HG03378 (cell line): ENCODE measurements at regions not wholly inside any gene's neighbourhood (a gene's known extent, or its start where the extent isn't known, plus 50 kb on each side); places are given as distances from the start of the nearest gene placed in this dataset.
"Not testable (repeated sequence)": the region's sequence is repeated elsewhere in the genome, so short reads cannot be mapped to it uniquely, and the experiment has no call there.

Experiments
- ATAC-seq: cut with Tn5 transposase; IDR thresholded peaks from one replicate; pipeline ENCODE4 v1.9.1; 2021; ENCODE audit warnings: mild to moderate bottlenecking, moderate library complexity; ENCODE audit not compliant: unreplicated experiment

DNA sequence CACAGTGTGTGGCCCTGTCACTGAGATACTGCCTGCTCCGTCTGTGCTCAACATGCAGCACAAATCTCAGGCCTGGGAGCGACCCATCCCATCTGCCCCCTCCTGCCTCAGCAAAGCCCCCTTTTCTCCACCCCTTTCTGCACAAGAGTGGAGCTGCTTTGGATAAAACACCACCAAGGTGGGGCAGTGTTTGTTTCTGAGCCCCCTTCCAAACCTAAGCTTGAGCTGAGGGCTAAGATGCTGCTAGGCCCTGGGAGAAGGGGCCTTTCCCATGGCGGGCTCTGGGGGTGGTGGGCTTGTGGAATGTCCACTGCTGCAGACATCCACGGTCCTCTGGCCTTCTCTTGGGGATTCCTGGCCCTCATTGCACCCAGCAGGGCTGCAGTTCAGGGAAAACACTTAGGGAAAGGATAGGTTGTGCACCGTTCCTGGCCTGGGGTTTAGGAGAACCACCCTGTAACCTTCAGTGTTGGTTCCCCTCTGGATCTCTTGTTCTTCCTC, 594.1 kb downstream of the TBC1D22A start:
- no peak for ATAC-seq

DNA sequence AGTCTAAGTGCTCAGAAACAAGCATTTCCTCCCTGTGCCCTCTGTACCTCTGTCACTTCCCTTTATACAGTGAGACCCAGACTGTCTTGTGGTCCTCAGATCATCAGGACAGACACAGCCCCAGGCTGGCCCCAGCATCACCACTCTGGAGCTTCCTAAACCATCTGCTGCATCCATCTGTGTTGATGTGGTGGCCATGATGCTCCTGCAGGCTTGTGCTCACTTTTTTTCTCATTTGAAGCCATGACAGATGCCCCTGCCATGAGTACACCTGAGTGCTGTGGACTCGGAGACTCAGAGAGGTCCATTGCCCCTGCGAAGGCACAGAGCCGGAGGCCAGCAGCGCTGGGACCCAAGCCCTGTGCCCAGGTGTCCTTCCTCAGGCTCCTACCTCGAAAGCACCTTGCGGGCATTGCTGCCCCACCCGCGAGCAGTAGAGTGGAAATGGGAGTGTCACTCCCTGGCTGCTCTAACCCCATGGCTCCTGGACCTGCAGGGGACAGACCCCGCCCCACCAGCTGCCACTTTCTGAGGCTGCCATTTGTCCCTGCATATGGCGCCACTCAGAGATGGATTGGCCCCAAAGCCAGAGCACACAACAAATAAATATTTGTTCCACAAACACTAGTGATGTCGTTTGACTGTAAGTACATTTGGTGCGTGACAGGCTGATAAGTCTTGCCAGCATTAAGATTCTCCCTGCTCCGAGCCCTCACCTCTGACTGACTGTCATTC, 593.5 kb downstream of the TBC1D22A start:
- ATAC-seq: no peak

DNA sequence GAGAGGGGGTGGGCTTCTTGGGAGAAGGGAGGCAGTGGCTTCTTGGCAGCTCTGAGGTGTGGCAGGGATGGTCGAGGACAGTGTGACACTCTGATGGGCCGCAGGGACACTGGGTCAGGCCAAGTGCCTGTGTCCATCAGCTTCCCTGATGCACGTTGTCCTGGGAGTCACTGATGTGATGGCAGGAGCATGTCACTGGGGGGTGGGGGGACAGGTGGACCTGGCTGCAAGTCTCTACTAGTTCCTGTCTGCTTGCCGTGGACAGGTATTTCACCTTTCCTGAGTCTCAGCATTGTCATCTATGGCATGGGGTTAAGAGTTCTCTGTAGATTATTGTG, 592.9 kb downstream of the TBC1D22A start:
- ATAC-seq: no peak

DNA sequence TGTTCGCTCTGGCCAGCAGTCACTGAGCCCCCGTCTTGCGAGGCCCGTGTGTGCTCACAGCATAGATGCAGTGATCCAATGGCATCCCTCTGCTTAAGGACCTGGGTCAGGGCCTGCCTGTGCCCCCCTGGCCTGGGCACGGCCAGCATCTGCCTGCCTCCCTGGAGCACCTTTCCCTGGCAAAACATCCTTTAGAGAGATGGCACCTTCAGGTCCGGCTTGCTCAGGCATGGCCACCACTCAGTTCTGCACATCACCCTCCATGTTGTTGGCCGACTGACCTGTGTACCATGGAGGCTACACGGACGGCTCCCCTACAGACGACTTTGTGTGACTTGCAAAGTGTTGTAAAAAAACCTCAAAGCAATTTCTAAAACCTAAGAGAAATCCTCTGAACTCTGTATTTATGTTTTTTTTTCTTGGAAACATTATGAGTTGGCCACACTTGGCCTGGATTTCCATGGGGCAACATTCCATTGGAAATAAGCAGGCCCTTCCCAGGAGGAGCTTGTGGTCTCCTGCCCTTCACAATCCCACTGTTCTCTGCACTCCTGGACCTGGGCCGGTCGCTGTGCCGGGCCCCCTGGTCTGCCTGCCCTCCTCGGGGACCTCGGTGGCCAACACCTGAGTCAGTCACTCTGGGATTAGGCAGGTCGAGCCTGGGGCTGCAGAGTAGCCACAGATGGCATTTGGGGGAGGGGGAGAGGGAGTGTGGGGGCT, 592.4 kb downstream of the TBC1D22A start:
- ATAC-seq: no peak

DNA sequence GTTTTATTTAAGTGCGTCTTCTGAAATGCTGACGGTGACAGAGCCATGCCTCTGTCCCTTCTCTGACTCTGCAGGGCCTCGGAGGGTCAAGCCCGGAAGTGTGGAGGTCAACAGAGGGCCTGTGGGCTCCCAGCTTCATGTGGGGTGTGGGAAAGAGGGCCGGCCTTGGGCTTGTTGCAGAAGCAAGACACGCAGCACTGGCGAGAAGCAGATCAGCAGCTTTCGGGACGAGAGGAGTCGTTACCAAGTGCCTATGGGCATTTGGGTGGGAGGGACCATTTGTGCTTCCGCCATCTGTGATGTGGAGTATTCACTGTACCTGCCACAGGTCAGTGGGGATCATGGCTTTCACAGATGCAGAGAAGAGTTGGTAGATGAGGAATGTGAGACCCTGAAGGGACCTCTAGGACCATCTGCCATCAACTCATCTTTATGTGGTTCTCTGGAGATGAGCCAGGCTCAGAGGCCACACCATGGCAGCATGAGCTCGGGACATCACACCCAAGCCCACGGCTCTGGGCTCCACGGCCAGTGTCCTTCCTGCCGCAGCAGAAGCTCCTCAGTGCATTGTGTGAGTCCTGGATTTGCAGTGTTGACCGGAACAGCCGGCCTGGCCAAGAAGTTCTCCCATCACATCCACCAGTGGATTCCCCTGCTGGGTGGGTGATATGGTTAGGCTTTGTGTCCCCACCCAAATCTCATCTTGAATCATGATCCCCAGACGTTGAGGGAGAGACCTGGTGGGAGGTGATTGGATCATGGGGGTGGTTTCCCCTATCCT, 590.7 kb downstream of the TBC1D22A start:
- no peak for ATAC-seq

DNA sequence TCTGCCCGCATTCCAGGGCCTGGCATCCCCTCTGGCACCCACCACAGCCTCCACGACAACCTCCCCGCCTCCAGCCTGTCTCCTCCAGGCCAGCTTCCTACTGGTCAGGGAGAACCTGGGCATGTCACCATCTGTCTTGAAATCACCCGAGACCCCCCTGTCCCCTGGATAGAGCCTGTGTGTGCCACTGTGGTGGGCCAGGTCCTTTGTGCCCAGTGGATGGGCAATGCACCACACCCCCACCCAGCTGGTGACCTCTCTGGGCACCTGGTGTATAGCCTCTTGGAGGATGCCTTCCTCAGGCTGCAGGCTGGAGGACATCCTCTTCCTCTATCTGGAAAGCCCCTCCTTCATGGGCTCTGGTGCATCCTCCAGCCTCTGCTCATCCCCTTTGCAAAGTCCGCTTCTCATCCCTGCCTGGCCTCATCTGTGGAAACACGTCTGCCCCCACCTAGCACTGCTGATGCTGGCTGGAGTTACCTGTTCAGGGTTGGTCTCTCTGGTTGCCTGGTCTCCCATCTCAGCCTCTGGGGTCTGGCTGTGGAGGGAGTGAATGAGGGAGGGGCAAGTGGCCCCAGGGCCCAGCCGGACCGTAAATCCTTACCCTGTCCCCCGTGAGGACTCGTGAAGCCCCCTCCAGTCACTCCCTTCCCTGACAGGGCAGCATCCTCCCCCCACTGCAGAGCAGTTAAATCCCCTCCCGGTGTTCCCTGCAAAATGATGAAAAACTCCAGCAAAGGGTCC, 589.6 kb downstream of the TBC1D22A start:
- no peak for ATAC-seq

DNA sequence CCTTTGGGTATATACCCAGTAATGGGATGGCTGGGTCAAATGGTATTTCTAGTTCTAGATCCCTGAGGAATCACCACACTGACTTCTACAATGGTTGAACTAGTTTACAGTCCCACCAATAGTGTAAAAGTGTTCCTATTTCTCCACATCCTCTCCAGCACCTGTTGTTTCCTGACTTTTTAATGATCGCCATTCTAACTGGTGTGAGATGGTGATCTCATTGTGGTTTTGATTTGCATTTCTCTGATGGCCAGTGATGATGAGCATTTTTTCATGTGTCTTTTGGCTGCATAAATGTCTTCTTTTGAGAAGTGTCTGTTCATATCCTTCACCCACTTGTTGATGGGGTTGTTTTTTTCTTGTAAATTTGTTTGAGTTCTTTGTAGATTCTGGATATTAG, 583.8 kb downstream of the TBC1D22A start:
- ATAC-seq: not testable (repeated sequence)

DNA sequence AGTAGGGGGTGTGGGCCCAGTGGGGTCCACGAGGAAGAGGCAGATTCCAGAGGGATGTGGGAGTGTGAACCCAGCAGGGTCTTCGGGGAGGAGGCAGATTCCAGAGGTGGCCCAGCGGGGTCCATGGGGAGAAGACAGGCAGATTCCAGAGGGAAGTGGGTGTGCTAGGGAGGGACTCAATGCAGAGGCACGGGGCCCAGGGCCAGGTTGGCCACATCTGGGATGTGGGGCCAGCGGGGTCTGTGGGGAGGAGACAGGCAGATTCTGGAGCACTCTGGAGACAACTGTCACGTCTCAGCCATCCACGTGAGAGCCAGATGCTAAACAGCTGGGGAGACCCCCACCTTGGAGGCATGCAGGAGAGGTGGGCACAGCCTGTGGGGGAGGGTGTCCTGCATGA, 582.6 kb downstream of the TBC1D22A start:
- ATAC-seq: no peak

DNA sequence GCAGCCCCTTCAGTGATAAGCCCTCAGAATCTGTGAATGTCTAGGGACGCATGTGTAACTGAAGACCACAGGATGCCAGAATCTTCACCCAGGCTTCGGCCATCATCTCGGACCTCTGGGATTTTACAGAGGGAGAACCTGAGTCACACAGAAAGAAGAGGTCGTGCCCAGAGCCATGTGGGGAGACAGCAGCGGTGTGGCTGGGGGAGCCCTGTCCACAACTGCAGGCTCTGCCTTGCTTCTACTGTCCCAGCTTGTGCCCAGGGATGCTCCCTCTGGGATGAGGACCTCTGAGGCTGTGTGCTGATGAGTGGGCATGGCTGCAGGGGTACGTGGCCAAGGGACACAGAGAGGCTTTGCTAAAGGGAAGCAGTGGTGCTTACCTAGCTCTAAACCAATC, 582.0 kb downstream of the TBC1D22A start:
- ATAC-seq: no peak

DNA sequence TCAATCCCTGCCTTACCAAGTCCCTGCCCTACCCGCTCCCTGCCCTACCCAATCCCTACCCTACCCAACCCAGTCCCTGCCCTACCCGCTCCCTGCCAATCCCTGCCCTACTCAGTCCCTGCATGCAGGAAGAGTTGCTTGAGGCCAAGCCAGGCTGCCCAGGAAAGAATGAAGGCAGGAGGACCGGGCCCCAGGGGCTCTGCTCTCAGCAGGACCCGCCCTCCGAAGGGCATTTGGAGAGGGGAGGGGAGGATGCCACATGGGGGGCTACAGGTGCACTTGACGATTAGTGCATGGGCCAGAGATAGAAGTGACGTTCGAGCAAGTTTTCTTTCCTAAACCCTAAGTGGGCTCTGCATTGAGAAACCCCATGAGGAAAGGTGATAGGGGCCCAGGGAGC, 581.2 kb downstream of the TBC1D22A start:
- ATAC-seq: no peak

DNA sequence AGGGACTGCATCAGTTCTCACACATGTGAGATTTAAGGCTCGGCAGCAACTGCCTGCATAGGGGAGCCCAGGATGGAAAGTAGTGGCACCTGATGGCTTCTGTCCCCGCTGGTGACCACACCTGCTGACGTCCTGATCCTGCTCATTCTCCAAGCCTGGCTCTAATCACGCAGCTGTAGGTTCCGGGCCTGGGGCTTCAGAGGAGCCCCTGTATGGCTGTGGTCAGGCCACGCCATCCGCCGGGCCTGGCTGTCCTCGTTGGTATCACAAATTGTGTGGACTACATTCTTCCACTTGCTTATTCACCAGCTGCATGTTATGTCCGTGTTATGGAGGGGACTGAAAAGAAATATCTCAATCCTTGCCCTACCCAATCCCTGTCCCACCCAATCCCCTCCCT, 580.0 kb downstream of the TBC1D22A start:
- no peak for ATAC-seq

DNA sequence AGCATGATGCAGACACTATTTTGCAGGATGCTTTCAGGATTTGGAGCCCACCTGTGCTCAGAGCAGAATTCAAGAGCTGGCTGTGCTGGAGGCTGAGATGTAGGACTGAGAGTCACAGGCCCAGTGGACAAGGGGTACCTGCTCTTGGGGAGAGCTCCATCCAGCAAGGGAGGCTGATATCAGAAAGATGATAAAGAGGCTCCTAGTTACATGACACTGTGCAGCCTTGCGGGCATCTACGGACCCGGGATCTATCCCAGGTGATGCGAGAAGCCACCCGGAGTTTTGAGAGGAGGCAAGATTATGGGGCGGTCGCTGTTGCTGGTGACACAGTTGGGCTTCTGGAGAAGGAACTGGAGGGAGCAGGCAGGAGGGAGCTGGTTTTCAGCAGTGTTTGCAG, 579.0 kb downstream of the TBC1D22A start:
- no peak for ATAC-seq

DNA sequence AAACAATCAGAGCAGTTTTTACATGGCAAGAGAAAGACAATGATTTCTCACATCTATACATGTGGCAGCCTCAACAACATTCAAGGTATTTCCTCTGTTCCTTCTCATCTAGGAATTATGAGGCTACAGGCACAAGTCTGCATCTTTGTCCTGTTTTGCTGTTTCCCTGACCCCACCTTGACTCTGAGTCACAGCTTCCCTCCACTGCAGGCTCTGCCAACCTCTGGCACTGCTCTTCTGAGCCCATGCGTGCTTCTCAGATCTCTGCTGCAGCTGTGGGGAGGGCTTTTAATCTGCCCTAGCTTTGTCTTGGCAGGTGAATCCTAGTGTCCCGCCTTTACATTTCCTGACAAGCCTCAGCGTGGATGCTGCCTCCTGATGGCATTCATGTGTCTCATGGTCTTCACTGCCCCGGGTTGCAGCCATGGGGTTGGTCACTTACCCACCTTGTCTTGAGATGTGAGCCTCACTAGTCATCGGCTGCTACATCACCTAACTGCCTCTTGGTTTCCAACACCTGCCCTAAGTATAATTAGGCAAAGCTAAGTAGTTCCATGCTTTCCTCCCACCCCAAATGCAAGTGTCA, 578.5 kb downstream of the TBC1D22A start:
- no peak for ATAC-seq

DNA sequence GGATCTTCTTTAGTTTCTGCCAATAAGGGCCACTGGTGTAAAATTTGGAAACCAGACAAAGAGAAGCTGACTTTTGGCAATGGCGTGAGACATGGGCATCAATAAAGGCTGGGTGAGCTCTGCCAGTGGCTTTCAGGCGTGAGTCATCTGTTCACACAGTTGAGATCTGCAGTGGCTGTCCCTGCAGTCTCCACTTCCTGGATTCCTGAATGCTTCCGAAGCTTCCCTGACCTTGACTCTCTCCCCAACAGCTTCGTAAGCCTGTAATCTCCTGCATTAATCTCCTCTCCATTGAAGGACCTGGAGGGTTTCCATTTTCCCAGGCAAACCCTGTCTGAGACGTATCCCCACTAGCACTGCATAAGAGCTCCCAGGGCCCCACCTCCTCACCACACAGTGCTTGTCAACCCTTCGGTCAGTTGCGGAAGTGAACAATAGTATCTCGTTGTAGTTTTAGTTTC, 574.7 kb downstream of the TBC1D22A start:
- no peak for ATAC-seq

DNA sequence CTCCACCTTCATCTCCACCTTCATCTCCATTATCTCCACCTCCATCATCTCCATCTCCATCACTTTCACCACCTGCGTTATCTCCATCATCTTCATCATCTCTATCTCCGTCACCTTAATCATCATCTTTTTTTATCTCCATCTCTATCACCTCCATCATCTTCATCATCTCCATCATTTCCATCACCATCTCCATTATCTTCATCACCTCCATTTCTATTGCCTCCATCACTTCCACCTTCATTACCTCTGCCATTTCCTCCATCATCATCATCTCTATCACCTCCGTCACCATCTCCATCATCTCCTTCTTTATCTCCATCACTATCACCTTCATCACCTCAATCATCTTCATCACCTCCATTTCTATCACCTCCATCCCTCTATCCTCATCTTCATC, 573.5 kb downstream of the TBC1D22A start:
- ATAC-seq: no peak

DNA sequence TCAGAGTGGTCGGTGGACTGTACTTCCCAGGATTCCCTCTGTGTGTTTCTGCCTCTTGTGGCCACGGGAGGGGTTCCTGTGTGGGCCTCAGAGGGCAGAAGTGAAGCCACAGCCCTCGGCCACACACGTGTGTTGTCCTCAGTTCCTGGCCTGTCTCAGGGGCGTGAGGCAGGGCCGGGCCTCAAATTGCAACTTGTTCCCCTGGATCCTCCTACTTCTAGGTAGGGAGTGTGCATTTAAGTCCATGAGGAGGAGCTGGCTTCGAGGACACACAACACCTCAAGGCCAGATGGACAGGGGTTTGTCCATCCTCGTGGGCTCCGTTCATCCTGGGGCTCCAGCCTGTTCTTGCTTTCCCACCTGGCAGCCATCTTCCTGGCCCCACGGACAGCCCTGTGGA, 573.0 kb downstream of the TBC1D22A start:
- ATAC-seq: no peak

DNA sequence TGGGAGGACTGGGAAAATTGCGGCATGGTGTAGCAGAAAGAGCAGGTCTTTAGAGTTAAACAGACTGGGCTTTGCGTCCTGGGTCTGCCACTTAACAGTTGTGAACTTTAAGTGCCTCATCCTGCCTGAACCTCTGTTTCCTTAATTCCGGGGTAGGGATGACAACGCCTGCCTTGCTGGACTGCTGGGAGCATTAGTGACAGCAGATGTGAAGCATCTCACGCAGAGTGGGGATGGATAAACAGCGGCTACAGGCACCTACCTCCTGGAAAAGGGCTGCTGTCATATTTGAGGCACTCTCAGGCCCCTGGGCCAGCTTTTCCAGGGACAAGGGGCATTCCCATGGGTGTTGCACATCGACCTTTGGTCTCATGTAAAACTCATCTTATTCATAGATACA, 572.2 kb downstream of the TBC1D22A start:
- ATAC-seq: no peak

DNA sequence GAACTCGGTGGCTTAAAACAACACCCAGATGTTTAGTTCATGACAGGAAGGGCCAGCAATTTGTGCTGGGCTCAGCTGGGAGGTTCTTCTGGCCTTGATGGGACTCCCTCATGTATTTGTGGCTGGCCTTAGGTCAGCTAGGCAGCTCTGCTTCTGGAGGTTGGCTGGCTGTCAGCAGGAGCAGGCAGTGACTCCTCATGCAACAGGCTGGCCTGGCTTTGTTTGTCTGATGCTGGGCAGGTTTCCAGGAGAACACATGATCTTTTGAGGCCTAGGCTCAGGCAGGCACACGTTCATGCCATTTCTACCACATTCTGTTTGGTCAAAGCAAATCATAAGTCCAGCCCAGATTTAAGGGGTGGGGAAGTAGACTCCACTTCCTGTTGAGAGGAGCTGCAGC, 571.2 kb downstream of the TBC1D22A start:
- no peak for ATAC-seq

DNA sequence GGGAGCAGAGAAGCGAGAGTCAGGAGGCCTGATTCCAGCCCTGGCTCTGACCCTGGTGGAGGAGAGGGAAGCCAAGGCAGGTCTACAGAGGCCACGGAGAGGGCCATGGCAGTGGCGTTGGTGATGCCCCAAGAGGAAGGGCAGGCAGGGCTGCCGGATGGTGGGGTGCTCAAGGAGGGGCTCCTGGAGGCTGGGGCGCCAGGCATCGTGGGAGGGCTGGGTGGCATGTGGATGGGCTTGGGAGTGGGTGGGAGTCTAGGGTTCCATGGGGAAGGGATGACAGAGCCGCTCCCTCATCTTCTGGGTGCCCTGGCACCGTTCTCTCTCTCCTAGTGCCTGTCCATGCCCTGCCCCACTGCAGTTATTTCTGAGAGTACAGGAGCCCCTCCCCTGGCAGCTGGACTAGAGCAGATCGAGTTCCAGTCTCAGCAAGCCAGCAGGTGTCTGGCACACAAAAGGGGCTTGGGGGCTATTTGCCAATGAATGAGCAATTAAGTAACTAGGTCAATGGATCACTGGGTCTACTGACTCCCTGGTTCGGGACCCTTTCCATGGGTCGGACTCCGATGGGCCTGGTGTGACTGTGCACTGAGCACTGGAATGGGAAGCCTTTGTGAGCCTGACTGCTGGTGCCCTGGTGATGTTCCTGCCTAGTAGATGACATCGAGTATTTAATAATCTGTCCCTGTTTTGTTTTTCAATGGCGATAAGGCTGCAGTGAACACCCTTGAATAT, 570.0 kb downstream of the TBC1D22A start:
- ATAC-seq: no peak

DNA sequence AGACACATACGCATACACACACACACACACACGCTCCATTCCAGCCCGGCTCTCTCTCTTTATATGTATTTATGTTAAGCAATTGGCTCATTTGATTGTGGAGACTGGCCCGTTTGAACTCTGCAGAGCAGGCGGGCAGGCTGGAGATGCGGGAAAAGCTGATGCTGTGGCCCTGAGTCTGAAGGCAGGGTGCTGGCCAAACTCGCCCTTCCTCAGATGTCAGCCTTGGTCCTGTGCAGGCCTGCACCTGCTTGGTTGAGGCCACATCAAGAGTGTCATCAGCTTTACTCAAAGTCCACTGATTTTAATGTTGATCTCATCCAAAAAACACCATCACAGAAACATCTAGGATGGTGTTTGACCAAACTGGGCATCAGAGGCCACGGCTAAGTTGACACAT, 569.3 kb downstream of the TBC1D22A start:
- no peak for ATAC-seq
